Nephron progenitor cell (in vitro differentiated cells): ENCODE measurements at regions not wholly inside any gene's neighbourhood (a gene's known extent, or its start where the extent isn't known, plus 50 kb on each side); places are given as distances from the start of the nearest gene placed in this dataset.
A peak's percentile ranks its signal among the peaks of the same experiment; 100 is the strongest.

Source experiments
- DNase-seq: peaks from one replicate; pipeline ENCODE4 v3.0.0; 2021
- H3K27ac Mint-ChIP-seq: 2 replicates; pipeline ENCODE4 v1.8.0; 2021; ENCODE audit warnings: mild to moderate bottlenecking, moderate library complexity, mixed read lengths
- H3K27me3 Mint-ChIP-seq: 2 replicates; pipeline ENCODE4 v1.8.0; 2021; ENCODE audit warnings: mild to moderate bottlenecking, low read depth, mixed read lengths; ENCODE audit not compliant: poor library complexity
- H3K36me3 Mint-ChIP-seq: 2 replicates; pipeline ENCODE4 v1.8.0; 2021; ENCODE audit warnings: low read depth, mixed read lengths
- H3K4me1 Mint-ChIP-seq: 2 replicates; pipeline ENCODE4 v1.8.0; 2021; ENCODE audit warnings: mixed read lengths
- H3K4me3 Mint-ChIP-seq: 2 replicates; pipeline ENCODE4 v1.8.0; 2021; ENCODE audit warnings: mild to moderate bottlenecking, moderate library complexity, mixed read lengths
- H3K9me3 Mint-ChIP-seq: 2 replicates; pipeline ENCODE4 v1.8.0; 2021; ENCODE audit warnings: mild to moderate bottlenecking, moderate library complexity, mixed read lengths
- CTCF ChIP-seq: fragments of 200-600 bp; sonication (generic); IDR thresholded peaks from 2 replicates; pipeline ENCODE4 v1.5.0; 2021; ENCODE audit warnings: antibody characterized with exemption

- no peaks in the 10 kb centered on the region for H3K9me3 Mint-ChIP-seq
- no peaks in the 10 kb centered on the region for H3K36me3 Mint-ChIP-seq
- TF ChIP-seq CTCF, result peak; percentile 65
- H3K27me3 Mint-ChIP-seq, result peaks cover 28% of the 10 kb centered on the region
- peak; percentile 65 for DNase-seq
- peaks cover 11% of the 10 kb centered on the region for H3K4me1 Mint-ChIP-seq
- no peak overlapping the region for H3K4me3 Mint-ChIP-seq
- H3K27ac Mint-ChIP-seq, result no peak overlapping the region
Measured at GRCh38 chr3:159266779-159267178, 464.9 kb downstream of the MFSD1 start.

- no peak for DNase-seq
- TF ChIP-seq CTCF, result no peak
- Mint-ChIP-seq H3K36me3 (no peaks in the 10 kb centered on the region), H3K27ac (no peak overlapping the region), H3K27me3 (peaks cover 31% of the 10 kb centered on the region), H3K4me1 (peaks cover 11% of the 10 kb centered on the region), H3K9me3 (no peaks in the 10 kb centered on the region), H3K4me3 (no peak overlapping the region)
Measured at GRCh38 chr3:159271799-159272512, 470.1 kb downstream of the MFSD1 start.

- Mint-ChIP-seq H3K36me3 (no peaks in the 10 kb centered on the region), H3K27ac (no peak overlapping the region), H3K27me3 (peaks cover 35% of the 10 kb centered on the region), H3K9me3 (no peaks in the 10 kb centered on the region), H3K4me1 (peaks cover under 1% of the 10 kb centered on the region), H3K4me3 (no peak overlapping the region)
- no peak for DNase-seq
- no peak for TF ChIP-seq CTCF
Measured at GRCh38 chr3:159273070-159273469, 471.2 kb downstream of the MFSD1 start.

GRCh38 chr3:159273608-159274007 is 471.8 kb downstream of the MFSD1 start:
- Mint-ChIP-seq H3K4me3 (no peak overlapping the region), H3K9me3 (no peaks in the 10 kb centered on the region)

GRCh38 chr3:159275741-159276140 is 473.9 kb downstream of the MFSD1 start:
- no peaks in the 10 kb centered on the region for H3K9me3 Mint-ChIP-seq
- H3K4me1 Mint-ChIP-seq, result no peaks in the 10 kb centered on the region
- H3K27me3 Mint-ChIP-seq, result peaks cover 25% of the 10 kb centered on the region
- H3K4me3 Mint-ChIP-seq, result no peak overlapping the region
- H3K27ac Mint-ChIP-seq, result no peak overlapping the region
- DNase-seq, result no peak
- no peak for TF ChIP-seq CTCF
- no peaks in the 10 kb centered on the region for H3K36me3 Mint-ChIP-seq

More at GRCh38 chr3:159273608-159274007, 471.8 kb downstream of the MFSD1 start:
- Mint-ChIP-seq H3K36me3 (no peaks in the 10 kb centered on the region), H3K27ac (no peak overlapping the region), H3K4me1 (no peaks in the 10 kb centered on the region), H3K27me3 (peaks cover 35% of the 10 kb centered on the region)
- DNase-seq, result peak; percentile 84
- no peak for TF ChIP-seq CTCF

- Mint-ChIP-seq H3K27me3 (peaks cover 24% of the 10 kb centered on the region), H3K4me1 (no peaks in the 10 kb centered on the region), H3K36me3 (no peaks in the 10 kb centered on the region), H3K4me3 (no peak overlapping the region), H3K9me3 (no peaks in the 10 kb centered on the region), H3K27ac (no peak overlapping the region)
- no peak for DNase-seq
- no peak for TF ChIP-seq CTCF
Measured at GRCh38 chr3:159277814-159278213, 476.0 kb downstream of the MFSD1 start.
